Endodermal cell (in vitro differentiated cells): ENCODE measurements at regions not wholly inside any gene's neighbourhood (a gene's known extent, or its start where the extent isn't known, plus 50 kb on each side); places are given as distances from the start of the nearest gene placed in this dataset.
A peak's percentile ranks its signal among the peaks of the same experiment; 100 is the strongest.

Source experiments
- DNase-seq: peaks from one replicate; pipeline ENCODE4 v3.0.0-alpha.2; 2017
- H3K27ac ChIP-seq: 2 replicates; pipeline ENCODE4 v1.5.1; 2013; ENCODE audit warnings: mild to moderate bottlenecking, low read depth, low read length, moderate library complexity
- H3K27me3 ChIP-seq: 2 replicates; pipeline ENCODE4 v1.6.1; 2013; ENCODE audit warnings: mild to moderate bottlenecking, low read length, moderate library complexity; ENCODE audit not compliant: insufficient read depth, control insufficient read depth, poor library complexity, severe bottlenecking
- H3K36me3 ChIP-seq: 2 replicates; pipeline ENCODE4 v1.7.0; 2013; ENCODE audit warnings: mild to moderate bottlenecking, low read length, moderate library complexity; ENCODE audit not compliant: control insufficient read depth, insufficient read depth
- H3K4me1 ChIP-seq: one replicate; pipeline ENCODE4 v1.7.0; 2013; ENCODE audit warnings: low read length; ENCODE audit not compliant: control insufficient read depth, insufficient read depth
- H3K4me3 ChIP-seq: 2 replicates; pipeline ENCODE4 v1.5.1; 2013; ENCODE audit warnings: mild to moderate bottlenecking, low read length, moderate library complexity
- H3K9ac ChIP-seq: 2 replicates; pipeline ENCODE4 v1.6.1; 2013; ENCODE audit warnings: mild to moderate bottlenecking, low read length, moderate library complexity; ENCODE audit not compliant: poor library complexity, severe bottlenecking; ENCODE audit errors: extremely low read depth
- H3K9me3 ChIP-seq: 2 replicates; pipeline ENCODE4 v1.6.1; 2013; ENCODE audit warnings: mild to moderate bottlenecking, low read length, moderate library complexity; ENCODE audit not compliant: control insufficient read depth
- H3K27ac Mint-ChIP-seq: 2 replicates; pipeline ENCODE4 v1.8.0; 2020; ENCODE audit warnings: mixed read lengths
- H3K27me3 Mint-ChIP-seq: 2 replicates; pipeline ENCODE4 v1.8.0; 2021; ENCODE audit warnings: mild to moderate bottlenecking, mixed read lengths; ENCODE audit not compliant: insufficient read depth
- H3K36me3 Mint-ChIP-seq: 2 replicates; pipeline ENCODE4 v1.8.0; 2020; ENCODE audit warnings: low read depth, mixed read lengths
- H3K4me1 Mint-ChIP-seq: 2 replicates; pipeline ENCODE4 v1.8.0; 2020; ENCODE audit warnings: mixed read lengths
- H3K4me3 Mint-ChIP-seq: 2 replicates; pipeline ENCODE4 v1.8.0; 2020; ENCODE audit warnings: mild to moderate bottlenecking, moderate library complexity, mixed read lengths
- H3K9me3 Mint-ChIP-seq: 2 replicates; pipeline ENCODE4 v1.8.0; 2020; ENCODE audit warnings: mild to moderate bottlenecking, mixed read lengths
- WGBS, 2 experiments: methylation state at CpG; one replicate each; pipeline versions ENCODE4 v1.1.5 to v1.1.7; 2013; ENCODE audit warnings: missing lambda C conversion rate in 2 of 2, mixed read lengths in 1 of 2; ENCODE audit not compliant: insufficient coverage in 1 of 2, insufficient read length in 1 of 2; 5-methylcytosine and 5-hydroxymethylcytosine counted together
- TF ChIP-seq, protein P1 (sequence below): fragments of 200-600 bp; sonication (generic); conservative IDR thresholded peaks from 2 replicates; pipeline ENCODE4 v1.5.0; 2021; ENCODE audit warnings: antibody characterized with exemption, mild to moderate bottlenecking

DNA sequence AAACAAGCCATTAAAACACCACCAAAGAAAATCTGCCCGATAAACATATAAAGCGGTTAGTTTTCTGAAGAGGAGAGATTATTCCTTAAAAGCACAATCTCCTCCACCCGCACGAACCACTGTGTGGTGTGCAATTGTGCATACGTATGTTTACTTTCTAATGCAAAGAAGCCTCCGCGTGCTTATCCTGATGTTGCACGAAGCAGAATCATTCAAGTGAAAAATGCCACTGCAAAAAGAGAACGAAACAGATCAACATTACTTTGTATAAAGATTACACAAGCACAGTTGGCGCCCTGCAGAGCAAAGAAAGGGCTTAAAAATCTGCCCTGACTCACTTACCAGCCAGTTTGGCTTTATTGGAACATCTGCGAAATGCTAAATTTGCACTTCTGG, 166.8 kb downstream of the ZNF281 start:
- H3K9ac ChIP-seq, result no peak overlapping the region
- Mint-ChIP-seq H3K4me1 (peaks cover 23% of the 10 kb centered on the region), H3K27me3 (no peaks in the 10 kb centered on the region), H3K36me3 (no peaks in the 10 kb centered on the region), H3K4me3 (no peak overlapping the region), H3K27ac (no peak overlapping the region), H3K9me3 (no peaks in the 10 kb centered on the region)
- no peak for DNase-seq
- peak overlapping the region; percentile 86 for H3K27ac ChIP-seq
- peaks cover 2% of the 10 kb centered on the region for H3K4me1 ChIP-seq
- H3K36me3 ChIP-seq, result no peaks in the 10 kb centered on the region
- H3K9me3 ChIP-seq, result no peaks in the 10 kb centered on the region
- TF ChIP-seq, protein P1, sequence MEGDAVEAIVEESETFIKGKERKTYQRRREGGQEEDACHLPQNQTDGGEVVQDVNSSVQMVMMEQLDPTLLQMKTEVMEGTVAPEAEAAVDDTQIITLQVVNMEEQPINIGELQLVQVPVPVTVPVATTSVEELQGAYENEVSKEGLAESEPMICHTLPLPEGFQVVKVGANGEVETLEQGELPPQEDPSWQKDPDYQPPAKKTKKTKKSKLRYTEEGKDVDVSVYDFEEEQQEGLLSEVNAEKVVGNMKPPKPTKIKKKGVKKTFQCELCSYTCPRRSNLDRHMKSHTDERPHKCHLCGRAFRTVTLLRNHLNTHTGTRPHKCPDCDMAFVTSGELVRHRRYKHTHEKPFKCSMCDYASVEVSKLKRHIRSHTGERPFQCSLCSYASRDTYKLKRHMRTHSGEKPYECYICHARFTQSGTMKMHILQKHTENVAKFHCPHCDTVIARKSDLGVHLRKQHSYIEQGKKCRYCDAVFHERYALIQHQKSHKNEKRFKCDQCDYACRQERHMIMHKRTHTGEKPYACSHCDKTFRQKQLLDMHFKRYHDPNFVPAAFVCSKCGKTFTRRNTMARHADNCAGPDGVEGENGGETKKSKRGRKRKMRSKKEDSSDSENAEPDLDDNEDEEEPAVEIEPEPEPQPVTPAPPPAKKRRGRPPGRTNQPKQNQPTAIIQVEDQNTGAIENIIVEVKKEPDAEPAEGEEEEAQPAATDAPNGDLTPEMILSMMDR, result no peak
- no peaks in the 10 kb centered on the region for H3K27me3 ChIP-seq
- 83 to 89% methylated on average over 7 to 11 of the region's 11 CpGs for WGBS, 2 experiments
- no peak overlapping the region for H3K4me3 ChIP-seq

DNA sequence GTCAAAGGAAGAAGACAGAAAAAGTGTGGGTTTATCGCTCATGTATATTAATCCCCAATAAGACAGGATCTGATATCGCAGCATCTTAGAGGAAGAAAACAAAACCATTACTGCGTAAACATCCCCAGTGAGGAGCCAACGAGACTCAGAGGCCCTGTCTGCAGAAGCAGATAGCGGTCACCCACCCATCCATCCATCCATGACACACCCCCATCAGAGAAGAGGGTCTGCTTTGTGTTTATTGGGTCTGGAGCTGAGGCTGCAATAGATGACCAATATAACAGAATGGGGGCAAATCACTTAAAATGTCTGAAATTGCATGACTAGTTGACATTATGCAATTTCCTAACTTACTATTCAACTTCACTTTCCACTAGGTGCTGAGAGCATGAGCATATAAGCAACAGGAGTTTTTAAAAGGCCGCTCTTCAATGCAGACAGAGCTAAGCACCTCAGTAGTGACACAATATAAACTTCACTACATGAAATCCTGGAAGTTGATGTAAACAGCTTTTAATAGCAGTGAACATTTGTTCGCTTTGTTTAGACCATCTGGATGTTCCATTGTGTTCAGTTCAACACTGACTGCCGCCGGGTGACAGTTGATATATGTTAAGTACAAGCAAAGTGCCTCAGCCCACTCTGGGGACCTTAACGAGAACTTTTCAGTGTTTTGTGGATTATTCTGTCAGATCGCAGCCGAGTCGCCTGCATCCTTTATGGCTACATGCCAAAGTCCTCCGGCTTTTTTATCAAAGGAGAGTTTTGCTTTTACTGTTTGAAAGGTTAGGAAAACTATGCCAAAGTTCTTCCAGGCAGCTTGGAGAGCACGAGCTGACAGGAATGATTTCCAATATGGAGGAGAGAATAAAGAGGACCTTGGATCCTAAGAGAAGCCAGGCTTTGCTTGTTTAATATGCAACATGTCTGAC, 167.5 kb downstream of the ZNF281 start:
- H3K9me3 ChIP-seq, result no peaks in the 10 kb centered on the region
- H3K36me3 ChIP-seq, result no peaks in the 10 kb centered on the region
- Mint-ChIP-seq H3K4me1 (peaks cover 23% of the 10 kb centered on the region), H3K4me3 (no peak overlapping the region), H3K27me3 (no peaks in the 10 kb centered on the region), H3K36me3 (no peaks in the 10 kb centered on the region), H3K9me3 (no peaks in the 10 kb centered on the region), H3K27ac (no peak overlapping the region)
- H3K4me3 ChIP-seq, result no peak overlapping the region
- 90 to 93% methylated on average over 10 to 14 of the region's 15 CpGs for WGBS, 2 experiments
- TF ChIP-seq, protein P1, result no peak
- no peak for DNase-seq
- H3K27ac ChIP-seq, result peak overlapping the region; percentile 86
- H3K27me3 ChIP-seq, result no peaks in the 10 kb centered on the region
- H3K4me1 ChIP-seq, result peaks cover 2% of the 10 kb centered on the region
- no peak overlapping the region for H3K9ac ChIP-seq

DNA sequence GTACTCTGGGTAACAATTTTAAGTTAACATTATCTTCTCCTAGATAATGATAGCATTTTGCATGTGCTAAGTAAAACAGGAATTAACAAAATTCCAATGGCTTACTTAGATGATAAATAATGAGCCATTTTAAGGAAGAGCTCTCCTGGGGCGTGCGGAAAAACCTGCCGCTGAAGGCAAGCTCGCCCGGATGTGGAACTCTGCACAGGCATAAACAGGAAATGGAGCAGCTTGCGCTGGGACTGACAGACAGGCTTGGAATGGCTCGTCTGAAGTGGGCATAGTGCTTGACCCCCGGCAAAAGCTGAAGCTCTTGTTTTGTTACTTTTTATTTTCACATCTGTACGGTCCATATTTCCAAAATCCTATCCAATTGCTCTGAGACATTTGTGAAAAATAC, 169.2 kb downstream of the ZNF281 start:
- Histone ChIP-seq H3K9ac (no peak overlapping the region), H3K27me3 (no peaks in the 10 kb centered on the region), H3K9me3 (no peaks in the 10 kb centered on the region), H3K36me3 (no peaks in the 10 kb centered on the region), H3K4me1 (peaks cover 2% of the 10 kb centered on the region), H3K27ac (no peak overlapping the region), H3K4me3 (no peak overlapping the region)
- H3K4me3 Mint-ChIP-seq, result no peak overlapping the region
- peaks cover 23% of the 10 kb centered on the region for H3K4me1 Mint-ChIP-seq
- TF ChIP-seq, protein P1, result no peak
- no peaks in the 10 kb centered on the region for H3K36me3 Mint-ChIP-seq
- H3K27ac Mint-ChIP-seq, result peak overlapping the region; percentile 5
- WGBS, 2 experiments, result 91 to 94% methylated on average over 9 of the region's 9 CpGs
- H3K27me3 Mint-ChIP-seq, result peaks cover 5% of the 10 kb centered on the region
- DNase-seq, result no peak
- no peaks in the 10 kb centered on the region for H3K9me3 Mint-ChIP-seq
